Ishikawa (cell line): ENCODE measurements at regions not wholly inside any gene's neighbourhood (a gene's known extent, or its start where the extent isn't known, plus 50 kb on each side); places are given as distances from the start of the nearest gene placed in this dataset.

Experiments
- CREB1 ChIP-seq: IDR thresholded peaks from 2 replicates; pipeline ENCODE4 v1.6.1; 2012; ENCODE audit warnings: low read depth
- EP300 ChIP-seq: IDR thresholded peaks from 2 replicates; pipeline ENCODE4 v1.6.1; 2012; ENCODE audit warnings: borderline replicate concordance
- FOXM1 ChIP-seq: IDR thresholded peaks from 2 replicates; pipeline ENCODE4 v1.6.1; 2012; ENCODE audit warnings: low read depth, borderline replicate concordance
- TAF1 ChIP-seq: IDR thresholded peaks from 2 replicates; pipeline ENCODE4 v1.6.1; 2012; ENCODE audit warnings: low read depth, mild to moderate bottlenecking
- TCF12 ChIP-seq: IDR thresholded peaks from 2 replicates; pipeline ENCODE4 v1.6.1; 2012; ENCODE audit warnings: low read depth
- TEAD4 ChIP-seq: IDR thresholded peaks from 2 replicates; pipeline ENCODE4 v1.6.1; 2012
- YY1 ChIP-seq: IDR thresholded peaks from 2 replicates; pipeline ENCODE4 v1.6.1; 2012; ENCODE audit warnings: low read depth
- ZBTB7A ChIP-seq: IDR thresholded peaks from 2 replicates; pipeline ENCODE4 v1.6.1; 2012; ENCODE audit warnings: low read depth
- TF ChIP-seq, protein P1 (sequence below): IDR thresholded peaks from 2 replicates; pipeline ENCODE4 v1.6.1; 2012; ENCODE audit warnings: low read depth, mild to moderate bottlenecking
- TF ChIP-seq, protein P2 (sequence below): IDR thresholded peaks from 2 replicates; pipeline ENCODE4 v1.6.1; 2012

GRCh38 chr7:112926018-112926417, 135.8 kb upstream of the TMEM168 start:
- no peak for TF ChIP-seq CREB1
- no peak for TF ChIP-seq YY1
- no peak for TF ChIP-seq EP300
- no peak for TF ChIP-seq ZBTB7A
- TF ChIP-seq, protein P1, sequence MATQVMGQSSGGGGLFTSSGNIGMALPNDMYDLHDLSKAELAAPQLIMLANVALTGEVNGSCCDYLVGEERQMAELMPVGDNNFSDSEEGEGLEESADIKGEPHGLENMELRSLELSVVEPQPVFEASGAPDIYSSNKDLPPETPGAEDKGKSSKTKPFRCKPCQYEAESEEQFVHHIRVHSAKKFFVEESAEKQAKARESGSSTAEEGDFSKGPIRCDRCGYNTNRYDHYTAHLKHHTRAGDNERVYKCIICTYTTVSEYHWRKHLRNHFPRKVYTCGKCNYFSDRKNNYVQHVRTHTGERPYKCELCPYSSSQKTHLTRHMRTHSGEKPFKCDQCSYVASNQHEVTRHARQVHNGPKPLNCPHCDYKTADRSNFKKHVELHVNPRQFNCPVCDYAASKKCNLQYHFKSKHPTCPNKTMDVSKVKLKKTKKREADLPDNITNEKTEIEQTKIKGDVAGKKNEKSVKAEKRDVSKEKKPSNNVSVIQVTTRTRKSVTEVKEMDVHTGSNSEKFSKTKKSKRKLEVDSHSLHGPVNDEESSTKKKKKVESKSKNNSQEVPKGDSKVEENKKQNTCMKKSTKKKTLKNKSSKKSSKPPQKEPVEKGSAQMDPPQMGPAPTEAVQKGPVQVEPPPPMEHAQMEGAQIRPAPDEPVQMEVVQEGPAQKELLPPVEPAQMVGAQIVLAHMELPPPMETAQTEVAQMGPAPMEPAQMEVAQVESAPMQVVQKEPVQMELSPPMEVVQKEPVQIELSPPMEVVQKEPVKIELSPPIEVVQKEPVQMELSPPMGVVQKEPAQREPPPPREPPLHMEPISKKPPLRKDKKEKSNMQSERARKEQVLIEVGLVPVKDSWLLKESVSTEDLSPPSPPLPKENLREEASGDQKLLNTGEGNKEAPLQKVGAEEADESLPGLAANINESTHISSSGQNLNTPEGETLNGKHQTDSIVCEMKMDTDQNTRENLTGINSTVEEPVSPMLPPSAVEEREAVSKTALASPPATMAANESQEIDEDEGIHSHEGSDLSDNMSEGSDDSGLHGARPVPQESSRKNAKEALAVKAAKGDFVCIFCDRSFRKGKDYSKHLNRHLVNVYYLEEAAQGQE = no peak
- TF ChIP-seq, protein P2, sequence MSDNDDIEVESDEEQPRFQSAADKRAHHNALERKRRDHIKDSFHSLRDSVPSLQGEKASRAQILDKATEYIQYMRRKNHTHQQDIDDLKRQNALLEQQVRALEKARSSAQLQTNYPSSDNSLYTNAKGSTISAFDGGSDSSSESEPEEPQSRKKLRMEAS = no peak
- TF ChIP-seq FOXM1 = no peak
- TF ChIP-seq TAF1 = no peak
- TF ChIP-seq TEAD4 = no peak
- TF ChIP-seq TCF12 = no peak
